HL-60 (cell line): ENCODE measurements at regions not wholly inside any gene's neighbourhood (a gene's known extent, or its start where the extent isn't known, plus 50 kb on each side); places are given as distances from the start of the nearest gene placed in this dataset.

Experiments
- DNase-seq, 2 experiments: peaks; one replicate each; pipeline ENCODE4 v3.0.0-alpha.2; 2010 to 2020; ENCODE audit warnings: low read depth in 1 of 2, low spot score in 1 of 2
- H3K27ac ChIP-seq: fragments of 250-450 bp; sonication (Bioruptor Pico); replicated peaks from 2 replicates; pipeline ENCODE4 v1.5.1; 2020; ENCODE audit warnings: mild to moderate bottlenecking, moderate library complexity
- H3K27me3 ChIP-seq: fragments of 250-450 bp; sonication (Bioruptor Pico); 2 replicates; pipeline ENCODE4 v1.5.1; 2021; ENCODE audit warnings: mild to moderate bottlenecking, moderate library complexity; ENCODE audit not compliant: insufficient read depth, poor library complexity, severe bottlenecking
- H3K4me3 ChIP-seq: replicated peaks from 2 replicates; pipeline ENCODE4 v1.5.1; 2011; ENCODE audit warnings: mild to moderate bottlenecking, control low read depth, low read length; ENCODE audit not compliant: insufficient read depth
- GABPA ChIP-seq: IDR thresholded peaks from 2 replicates; pipeline ENCODE4 v1.6.1; 2012; ENCODE audit warnings: low read depth
- POLR2AphosphoS5 ChIP-seq: IDR thresholded peaks from 2 replicates; pipeline ENCODE4 v1.6.1; 2012; ENCODE audit warnings: low read depth
- SPI1 ChIP-seq: IDR thresholded peaks from 2 replicates; pipeline ENCODE4 v1.6.1; 2012; ENCODE audit warnings: low read depth, mild to moderate bottlenecking, borderline replicate concordance
- TF ChIP-seq, protein P1 (sequence below): IDR thresholded peaks from 2 replicates; pipeline ENCODE4 v1.6.1; 2012; ENCODE audit warnings: low read depth; ENCODE audit not compliant: insufficient replicate concordance
- TF ChIP-seq, protein P2 (sequence below): IDR thresholded peaks from one replicate; pipeline ENCODE4 v1.5.1; 2011; ENCODE audit warnings: low read length, control low read depth, inconsistent platforms; ENCODE audit not compliant: insufficient read depth

DNA sequence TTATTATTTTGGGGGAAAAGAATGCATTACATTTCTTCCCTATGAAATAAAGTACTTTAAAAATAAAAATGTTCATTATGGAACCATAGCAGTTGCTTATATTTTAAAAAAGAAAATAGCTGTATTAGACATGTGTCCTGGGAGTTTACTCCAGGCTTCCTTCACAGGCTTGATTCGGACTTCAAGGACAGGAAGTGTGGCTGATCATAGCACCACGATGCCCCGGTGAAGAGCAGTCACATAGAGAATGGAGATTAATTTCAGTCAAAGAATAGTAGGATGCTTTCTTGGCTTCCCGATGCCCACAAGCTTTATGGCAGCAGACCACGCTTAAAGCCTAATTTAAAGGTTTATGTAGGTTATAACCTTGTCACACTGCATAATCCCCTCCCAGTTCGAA, 125.1 kb downstream of the NPIPB5 start:
- no peak overlapping the region for H3K4me3 ChIP-seq
- DNase-seq: no peak
- H3K27me3 ChIP-seq: peaks cover 15% of the 10 kb centered on the region
- TF ChIP-seq, protein P1, sequence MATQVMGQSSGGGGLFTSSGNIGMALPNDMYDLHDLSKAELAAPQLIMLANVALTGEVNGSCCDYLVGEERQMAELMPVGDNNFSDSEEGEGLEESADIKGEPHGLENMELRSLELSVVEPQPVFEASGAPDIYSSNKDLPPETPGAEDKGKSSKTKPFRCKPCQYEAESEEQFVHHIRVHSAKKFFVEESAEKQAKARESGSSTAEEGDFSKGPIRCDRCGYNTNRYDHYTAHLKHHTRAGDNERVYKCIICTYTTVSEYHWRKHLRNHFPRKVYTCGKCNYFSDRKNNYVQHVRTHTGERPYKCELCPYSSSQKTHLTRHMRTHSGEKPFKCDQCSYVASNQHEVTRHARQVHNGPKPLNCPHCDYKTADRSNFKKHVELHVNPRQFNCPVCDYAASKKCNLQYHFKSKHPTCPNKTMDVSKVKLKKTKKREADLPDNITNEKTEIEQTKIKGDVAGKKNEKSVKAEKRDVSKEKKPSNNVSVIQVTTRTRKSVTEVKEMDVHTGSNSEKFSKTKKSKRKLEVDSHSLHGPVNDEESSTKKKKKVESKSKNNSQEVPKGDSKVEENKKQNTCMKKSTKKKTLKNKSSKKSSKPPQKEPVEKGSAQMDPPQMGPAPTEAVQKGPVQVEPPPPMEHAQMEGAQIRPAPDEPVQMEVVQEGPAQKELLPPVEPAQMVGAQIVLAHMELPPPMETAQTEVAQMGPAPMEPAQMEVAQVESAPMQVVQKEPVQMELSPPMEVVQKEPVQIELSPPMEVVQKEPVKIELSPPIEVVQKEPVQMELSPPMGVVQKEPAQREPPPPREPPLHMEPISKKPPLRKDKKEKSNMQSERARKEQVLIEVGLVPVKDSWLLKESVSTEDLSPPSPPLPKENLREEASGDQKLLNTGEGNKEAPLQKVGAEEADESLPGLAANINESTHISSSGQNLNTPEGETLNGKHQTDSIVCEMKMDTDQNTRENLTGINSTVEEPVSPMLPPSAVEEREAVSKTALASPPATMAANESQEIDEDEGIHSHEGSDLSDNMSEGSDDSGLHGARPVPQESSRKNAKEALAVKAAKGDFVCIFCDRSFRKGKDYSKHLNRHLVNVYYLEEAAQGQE: no peak
- no peak for TF ChIP-seq SPI1
- no peak for TF ChIP-seq GABPA
- TF ChIP-seq, protein P2, sequence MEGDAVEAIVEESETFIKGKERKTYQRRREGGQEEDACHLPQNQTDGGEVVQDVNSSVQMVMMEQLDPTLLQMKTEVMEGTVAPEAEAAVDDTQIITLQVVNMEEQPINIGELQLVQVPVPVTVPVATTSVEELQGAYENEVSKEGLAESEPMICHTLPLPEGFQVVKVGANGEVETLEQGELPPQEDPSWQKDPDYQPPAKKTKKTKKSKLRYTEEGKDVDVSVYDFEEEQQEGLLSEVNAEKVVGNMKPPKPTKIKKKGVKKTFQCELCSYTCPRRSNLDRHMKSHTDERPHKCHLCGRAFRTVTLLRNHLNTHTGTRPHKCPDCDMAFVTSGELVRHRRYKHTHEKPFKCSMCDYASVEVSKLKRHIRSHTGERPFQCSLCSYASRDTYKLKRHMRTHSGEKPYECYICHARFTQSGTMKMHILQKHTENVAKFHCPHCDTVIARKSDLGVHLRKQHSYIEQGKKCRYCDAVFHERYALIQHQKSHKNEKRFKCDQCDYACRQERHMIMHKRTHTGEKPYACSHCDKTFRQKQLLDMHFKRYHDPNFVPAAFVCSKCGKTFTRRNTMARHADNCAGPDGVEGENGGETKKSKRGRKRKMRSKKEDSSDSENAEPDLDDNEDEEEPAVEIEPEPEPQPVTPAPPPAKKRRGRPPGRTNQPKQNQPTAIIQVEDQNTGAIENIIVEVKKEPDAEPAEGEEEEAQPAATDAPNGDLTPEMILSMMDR: no peak
- TF ChIP-seq POLR2AphosphoS5: no peak
- no peak overlapping the region for H3K27ac ChIP-seq

DNA sequence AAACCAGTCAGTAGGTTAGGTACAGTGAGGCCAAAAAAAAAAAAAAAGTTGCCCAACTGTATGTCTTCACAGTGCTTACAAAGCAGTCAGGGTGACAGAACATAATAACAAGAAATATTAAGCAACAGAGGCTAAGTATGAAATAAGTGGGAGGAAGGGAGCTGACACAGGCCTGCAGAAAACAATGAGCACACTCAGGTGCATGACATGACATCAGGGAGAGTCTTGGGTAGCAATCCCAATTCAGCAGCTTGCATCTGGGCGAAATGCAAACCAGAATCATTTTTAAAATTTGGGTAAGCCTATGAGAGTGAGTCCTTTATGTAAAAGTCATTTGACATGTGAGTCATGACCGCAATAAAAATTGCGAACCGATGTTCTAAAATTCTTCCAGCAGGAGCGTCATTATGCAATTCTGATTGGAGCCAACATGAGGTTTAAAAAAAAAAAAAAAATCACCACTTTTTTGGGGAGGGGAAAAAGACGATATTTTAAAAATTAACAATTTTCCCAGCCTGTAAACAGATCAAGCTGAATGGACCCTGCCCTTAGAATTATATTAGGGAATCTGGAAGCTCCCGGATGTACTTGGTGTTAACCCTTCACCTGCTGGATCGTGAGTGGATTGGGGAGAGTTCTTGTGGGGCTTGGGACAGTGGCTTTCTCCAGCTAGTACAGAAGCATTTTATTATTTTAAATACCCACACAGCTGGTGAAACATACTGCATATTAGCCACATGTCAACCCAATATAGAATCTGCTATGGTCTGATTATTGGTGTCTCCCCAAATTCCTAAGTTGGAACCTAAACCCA, 127.9 kb downstream of the NPIPB5 start:
- H3K4me3 ChIP-seq: no peak overlapping the region

DNA sequence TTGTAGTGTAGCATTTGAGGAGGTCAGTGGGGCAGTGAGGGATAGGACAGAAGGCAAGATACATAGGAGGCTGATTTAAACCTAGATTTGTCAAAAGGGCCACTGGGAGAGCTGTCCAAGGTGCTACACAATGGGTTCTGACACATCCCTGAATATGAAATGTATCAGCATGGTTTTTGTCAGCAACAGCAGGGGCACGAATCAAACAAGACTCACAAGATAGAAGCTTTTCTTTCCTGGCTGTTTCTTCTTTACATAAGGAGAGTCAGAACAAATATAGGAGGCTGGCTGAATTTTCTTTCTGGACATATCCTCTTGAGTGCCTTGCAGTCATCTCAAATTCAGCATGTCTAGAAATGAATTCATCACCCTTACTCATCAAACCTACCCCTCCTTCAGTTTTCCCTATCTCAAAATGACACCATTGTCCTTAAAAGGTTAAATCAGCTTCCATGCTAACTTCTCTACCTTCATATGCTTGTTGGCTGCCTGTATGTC, 130.5 kb downstream of the NPIPB5 start:
- Histone ChIP-seq H3K27me3 (peaks cover 7% of the 10 kb centered on the region), H3K4me3 (no peak overlapping the region), H3K27ac (no peak overlapping the region)
- DNase-seq: peak in 1 of 2 experiments; percentile 17
- TF ChIP-seq, protein P1: peak; percentile 97
- no peak for TF ChIP-seq GABPA
- no peak for TF ChIP-seq POLR2AphosphoS5
- no peak for TF ChIP-seq SPI1

More for the DNA sequence above, 127.9 kb downstream of the NPIPB5 start:
- DNase-seq: peak; percentile 23 to 37
- TF ChIP-seq POLR2AphosphoS5 (no peak), GABPA (no peak), SPI1 (no peak)
- TF ChIP-seq, protein P2: no peak
- TF ChIP-seq, protein P1: no peak
- Histone ChIP-seq H3K27me3 (peaks cover 20% of the 10 kb centered on the region), H3K27ac (no peak overlapping the region)
